ENCODE measurements at regions not wholly inside any gene's neighbourhood (a gene's known extent, or its start where the extent isn't known, plus 50 kb on each side); places are given as distances from the start of the nearest gene placed in this dataset.

GRCh38 chr2:239790313-239790712 is 234.8 kb downstream of the NDUFA10 start:
- no peaks in the 10 kb centered on the region for H3K4me1 ChIP-seq (ENCODE audit: control insufficient read depth in 1 of 2, insufficient read depth in 1 of 2, low read depth in 1 of 2, low read length in 1 of 2)
- H3K36me3 ChIP-seq: no peaks in the 10 kb centered on the region

GRCh38 chr2:239789711-239790110 is 235.4 kb downstream of the NDUFA10 start:
- H3K9me3 ChIP-seq: no peaks in the 10 kb centered on the region
- no peak overlapping the region for H3K4me3 ChIP-seq (ENCODE audit: low read depth in 1 of 2, low read length in 1 of 2)
- peaks cover 5% of the 10 kb centered on the region for H3K27me3 ChIP-seq
- H3K4me1 ChIP-seq (ENCODE audit: control insufficient read depth in 1 of 2, insufficient read depth in 1 of 2, low read depth in 1 of 2, low read length in 1 of 2): no peaks in the 10 kb centered on the region
- no peak overlapping the region for H3K27ac ChIP-seq
- H3K36me3 ChIP-seq: no peaks in the 10 kb centered on the region
- TF ChIP-seq CTCF (IDR thresholded peaks at IDR 0.05): no peak

More at GRCh38 chr2:239790313-239790712, 234.8 kb downstream of the NDUFA10 start:
- Histone ChIP-seq H3K9me3 (no peaks in the 10 kb centered on the region), H3K27me3 (peaks cover 5% of the 10 kb centered on the region), H3K27ac (no peak overlapping the region), H3K4me3 (ENCODE audit: low read depth in 1 of 2, low read length in 1 of 2) (no peak overlapping the region)
- no peak for TF ChIP-seq CTCF (IDR thresholded peaks at IDR 0.05)

- no peaks in the 10 kb centered on the region for H3K36me3 ChIP-seq
- no peaks in the 10 kb centered on the region for H3K9me3 ChIP-seq
- no peaks in the 10 kb centered on the region for H3K4me1 ChIP-seq (ENCODE audit: control insufficient read depth in 1 of 2, insufficient read depth in 1 of 2, low read depth in 1 of 2, low read length in 1 of 2)
- H3K4me3 ChIP-seq (ENCODE audit: low read depth in 1 of 2, low read length in 1 of 2): no peak overlapping the region
- no peak for TF ChIP-seq CTCF (IDR thresholded peaks at IDR 0.05)
- H3K27ac ChIP-seq: no peak overlapping the region
- H3K27me3 ChIP-seq: peaks cover 5% of the 10 kb centered on the region
Measured at GRCh38 chr2:239788576-239789098, 236.5 kb downstream of the NDUFA10 start.

GRCh38 chr2:239787538-239788050 is 237.5 kb downstream of the NDUFA10 start:
- no peak overlapping the region for H3K4me3 ChIP-seq (ENCODE audit: low read depth in 1 of 2, low read length in 1 of 2)
- H3K36me3 ChIP-seq: no peaks in the 10 kb centered on the region
- TF ChIP-seq CTCF (IDR thresholded peaks at IDR 0.05): no peak
- no peaks in the 10 kb centered on the region for H3K4me1 ChIP-seq (ENCODE audit: control insufficient read depth in 1 of 2, insufficient read depth in 1 of 2, low read depth in 1 of 2, low read length in 1 of 2)
- H3K27me3 ChIP-seq: peaks cover 5% of the 10 kb centered on the region
- H3K27ac ChIP-seq: no peak overlapping the region
- H3K9me3 ChIP-seq: no peaks in the 10 kb centered on the region

GRCh38 chr2:239786791-239787190 is 238.4 kb downstream of the NDUFA10 start:
- no peak for TF ChIP-seq CTCF (IDR thresholded peaks at IDR 0.05)
- H3K27me3 ChIP-seq: peaks cover 5% of the 10 kb centered on the region
- H3K4me3 ChIP-seq (ENCODE audit: low read depth in 1 of 2, low read length in 1 of 2): no peak overlapping the region
- no peaks in the 10 kb centered on the region for H3K36me3 ChIP-seq
- H3K9me3 ChIP-seq: no peaks in the 10 kb centered on the region
- no peak overlapping the region for H3K27ac ChIP-seq
- no peaks in the 10 kb centered on the region for H3K4me1 ChIP-seq (ENCODE audit: control insufficient read depth in 1 of 2, insufficient read depth in 1 of 2, low read depth in 1 of 2, low read length in 1 of 2)
